ENCODE measurements at regions not wholly inside any gene's neighbourhood (a gene's known extent, or its start where the extent isn't known, plus 50 kb on each side); places are given as distances from the start of the nearest gene placed in this dataset.
"Not testable (repeated sequence)": the region's sequence is repeated elsewhere in the genome, so short reads cannot be mapped to it uniquely, and the experiment has no call there.

DNA sequence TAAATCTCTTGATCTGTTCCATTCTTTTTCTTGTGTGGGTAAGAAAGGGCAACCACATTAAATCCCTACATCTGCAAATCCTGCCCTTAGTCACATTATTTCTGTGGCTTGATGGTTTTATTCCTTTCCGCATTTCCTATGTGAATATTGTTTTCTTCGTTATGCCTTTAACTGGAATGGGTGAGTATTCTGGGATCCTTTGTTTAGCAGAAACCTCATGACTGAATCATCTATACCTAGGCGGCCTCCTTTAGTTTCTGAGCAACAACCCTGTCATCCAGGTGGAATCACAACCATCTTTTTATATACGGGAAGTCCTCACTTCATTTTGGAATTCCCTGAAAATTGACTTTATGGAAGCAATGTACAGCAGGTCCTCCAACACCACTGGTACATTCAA, 409.5 kb downstream of the DIRAS2 start:
- TF ChIP-seq EZH2 (IDR thresholded peaks at IDR 0.05; ENCODE audit: borderline replicate concordance, low read length); CTCF (conservative IDR thresholded peaks at IDR 0.05 in 1 of 2, IDR thresholded peaks at IDR 0.05 in 1 of 2; ENCODE audit: extremely low read depth in 1 of 2, insufficient read depth in 1 of 2, low read depth in 1 of 2, low read length in 2 of 2): not testable (repeated sequence)

Data from mammary epithelial cell (primary cell).